ENCODE measurements at regions not wholly inside any gene's neighbourhood (a gene's known extent, or its start where the extent isn't known, plus 50 kb on each side); places are given as distances from the start of the nearest gene placed in this dataset.

- intact Hi-C loops (cut with micrococcal nuclease), result loop anchor here (5.0 kb wide), 2 partner anchors 1243 to 1967 kb away; no protein-coding TSS in a partner anchor
- H3K36me3 Mint-ChIP-seq (ENCODE audit: low read depth), result no peaks in the 10 kb centered on the region
- H3K4me3 Mint-ChIP-seq, result no peak overlapping the region
- H3K9me3 Mint-ChIP-seq, result no peaks in the 10 kb centered on the region
- no peak for DNase-seq
- no peak overlapping the region for H3K27ac Mint-ChIP-seq
- peaks cover 54% of the 10 kb centered on the region for H3K4me1 Mint-ChIP-seq (ENCODE audit: low read depth)
- peaks cover 31% of the 10 kb centered on the region for H3K27me3 Mint-ChIP-seq (ENCODE audit: low read depth)
- CTCF ChIA-PET, result interaction anchor here (1.1 kb wide), 1 partner anchor 12 kb away, joined by 3 read pairs; no protein-coding TSS in a partner anchor
These were observed 326.3 kb downstream of the MAF start for GRCh38 chr16:79274264-79274663.

GRCh38 chr16:79272141-79272577 is 328.4 kb downstream of the MAF start:
- peak overlapping the region; percentile 36 for H3K4me3 Mint-ChIP-seq
- CTCF ChIA-PET, result interaction anchor here (0.9 to 2.8 kb wide), 3 partner anchors 12 to 493 kb away, joined by 3 to 9 read pairs (median 4); no protein-coding TSS in a partner anchor
- no peaks in the 10 kb centered on the region for H3K36me3 Mint-ChIP-seq (ENCODE audit: low read depth)
- peak overlapping the region; percentile 63 for H3K27ac Mint-ChIP-seq
- intact Hi-C loops (cut with micrococcal nuclease), result loop anchor here (5.0 kb wide), 2 partner anchors 1245 to 1965 kb away; no protein-coding TSS in a partner anchor
- H3K27me3 Mint-ChIP-seq (ENCODE audit: low read depth), result peaks cover 28% of the 10 kb centered on the region
- DNase-seq, result peak; percentile 79
- no peaks in the 10 kb centered on the region for H3K9me3 Mint-ChIP-seq
- peaks cover 57% of the 10 kb centered on the region for H3K4me1 Mint-ChIP-seq (ENCODE audit: low read depth)

- Mint-ChIP-seq H3K27me3 (ENCODE audit: low read depth) (peaks cover 30% of the 10 kb centered on the region), H3K4me1 (ENCODE audit: low read depth) (peaks cover 63% of the 10 kb centered on the region), H3K9me3 (no peaks in the 10 kb centered on the region), H3K36me3 (ENCODE audit: low read depth) (no peaks in the 10 kb centered on the region), H3K27ac (peak overlapping the region; percentile 63), H3K4me3 (peak overlapping the region; percentile 36)
- CTCF ChIA-PET, result interaction anchor here (0.6 to 2.8 kb wide), 4 partner anchors 12 to 493 kb away, joined by 3 to 9 read pairs (median 4); no protein-coding TSS in a partner anchor
- intact Hi-C loops (cut with micrococcal nuclease), result loop anchor here (5.0 kb wide), 2 partner anchors 1246 to 1964 kb away; no protein-coding TSS in a partner anchor
- no peak for DNase-seq
These were observed 329.0 kb downstream of the MAF start for GRCh38 chr16:79271583-79271982.

- intact Hi-C loops (cut with micrococcal nuclease), result loop anchor here (5.0 kb wide), 2 partner anchors 1247 to 1963 kb away; no protein-coding TSS in a partner anchor
- Mint-ChIP-seq H3K27ac (peak overlapping the region; percentile 69), H3K4me1 (ENCODE audit: low read depth) (peaks cover 72% of the 10 kb centered on the region), H3K36me3 (ENCODE audit: low read depth) (no peaks in the 10 kb centered on the region), H3K27me3 (ENCODE audit: low read depth) (peaks cover 30% of the 10 kb centered on the region), H3K9me3 (no peaks in the 10 kb centered on the region), H3K4me3 (no peak overlapping the region)
- no peak for DNase-seq
- CTCF ChIA-PET, result interaction anchor here (0.6 to 2.8 kb wide), 5 partner anchors 9 to 497 kb away, joined by 3 to 14 read pairs (median 5); no protein-coding TSS in a partner anchor
These were observed 330.5 kb downstream of the MAF start for GRCh38 chr16:79270011-79270410.

GRCh38 chr16:79269211-79269863 is 331.2 kb downstream of the MAF start:
- peak; percentile 90 for DNase-seq
- Mint-ChIP-seq H3K9me3 (no peaks in the 10 kb centered on the region), H3K4me3 (peak overlapping the region; percentile 30), H3K27ac (peak overlapping the region; percentile 89), H3K36me3 (ENCODE audit: low read depth) (no peaks in the 10 kb centered on the region), H3K4me1 (ENCODE audit: low read depth) (peaks cover 78% of the 10 kb centered on the region), H3K27me3 (ENCODE audit: low read depth) (peaks cover 29% of the 10 kb centered on the region)
- intact Hi-C loops (cut with micrococcal nuclease), result loop anchor here (1.0 to 10.0 kb wide), 15 partner anchors 9 to 1735 kb away; partner anchors contain the start of genes CENPN and CMC2
- CTCF ChIA-PET, result interaction anchor here (1.2 to 2.3 kb wide), 3 partner anchors 10 to 179 kb away, joined by 3 to 14 read pairs (median 5); no protein-coding TSS in a partner anchor

GRCh38 chr16:79267781-79268180 is 332.8 kb downstream of the MAF start:
- peaks cover 82% of the 10 kb centered on the region for H3K4me1 Mint-ChIP-seq (ENCODE audit: low read depth)
- peak overlapping the region; percentile 89 for H3K27ac Mint-ChIP-seq
- DNase-seq, result peak; percentile 73
- peak overlapping the region; percentile 1 for H3K4me3 Mint-ChIP-seq
- peaks cover 27% of the 10 kb centered on the region for H3K27me3 Mint-ChIP-seq (ENCODE audit: low read depth)
- CTCF ChIA-PET, result interaction anchor here (0.5 to 1.2 kb wide), 3 partner anchors 19 to 333 kb away, joined by 3 read pairs; partner anchors contain the start of gene MAF
- intact Hi-C loops (cut with micrococcal nuclease), result loop anchor here (2.0 to 10.0 kb wide), 7 partner anchors 145 to 1737 kb away; partner anchors contain the start of genes CENPN and CMC2
- H3K36me3 Mint-ChIP-seq (ENCODE audit: low read depth), result no peaks in the 10 kb centered on the region
- H3K9me3 Mint-ChIP-seq, result no peaks in the 10 kb centered on the region

GRCh38 chr16:79267146-79267545 is 333.4 kb downstream of the MAF start:
- Mint-ChIP-seq H3K4me3 (no peak overlapping the region), H3K27ac (peak overlapping the region; percentile 89), H3K27me3 (ENCODE audit: low read depth) (peaks cover 26% of the 10 kb centered on the region), H3K36me3 (ENCODE audit: low read depth) (no peaks in the 10 kb centered on the region), H3K4me1 (ENCODE audit: low read depth) (peaks cover 78% of the 10 kb centered on the region), H3K9me3 (no peaks in the 10 kb centered on the region)
- intact Hi-C loops (cut with micrococcal nuclease), result loop anchor here (5.0 to 10.0 kb wide), 4 partner anchors 145 to 1738 kb away; partner anchors contain the start of genes CENPN and CMC2
- no peak for DNase-seq
- CTCF ChIA-PET, result interaction anchor here (0.5 to 1.2 kb wide), 3 partner anchors 20 to 766 kb away, joined by 3 read pairs; no protein-coding TSS in a partner anchor

- Mint-ChIP-seq H3K4me1 (ENCODE audit: low read depth) (peaks cover 66% of the 10 kb centered on the region), H3K9me3 (no peaks in the 10 kb centered on the region)
- intact Hi-C loops (cut with micrococcal nuclease), result loop anchor here (5.0 to 10.0 kb wide), 4 partner anchors 147 to 1739 kb away; partner anchors contain the start of genes CENPN and CMC2
These were observed 334.8 kb downstream of the MAF start for GRCh38 chr16:79265701-79266100.

GRCh38 chr16:79265196-79265595 is 335.3 kb downstream of the MAF start:
- Mint-ChIP-seq H3K27me3 (ENCODE audit: low read depth) (peaks cover 27% of the 10 kb centered on the region), H3K4me1 (ENCODE audit: low read depth) (peaks cover 61% of the 10 kb centered on the region), H3K36me3 (ENCODE audit: low read depth) (no peaks in the 10 kb centered on the region), H3K4me3 (no peak overlapping the region), H3K9me3 (no peaks in the 10 kb centered on the region), H3K27ac (no peak overlapping the region)
- CTCF ChIA-PET, result interaction anchor here (0.7 kb wide), 1 partner anchor 22 kb away, joined by 4 read pairs; no protein-coding TSS in a partner anchor
- intact Hi-C loops (cut with micrococcal nuclease), result loop anchor here (5.0 to 10.0 kb wide), 4 partner anchors 147 to 1740 kb away; partner anchors contain the start of genes CENPN and CMC2
- no peak for DNase-seq

More at GRCh38 chr16:79265701-79266100, 334.8 kb downstream of the MAF start:
- CTCF ChIA-PET, result no interaction called here
- Mint-ChIP-seq H3K4me3 (no peak overlapping the region), H3K27ac (no peak overlapping the region), H3K27me3 (ENCODE audit: low read depth) (peaks cover 26% of the 10 kb centered on the region), H3K36me3 (ENCODE audit: low read depth) (no peaks in the 10 kb centered on the region)
- peak; percentile 26 for DNase-seq

- Mint-ChIP-seq H3K27me3 (ENCODE audit: low read depth) (peaks cover 27% of the 10 kb centered on the region), H3K36me3 (ENCODE audit: low read depth) (no peaks in the 10 kb centered on the region), H3K27ac (no peak overlapping the region), H3K4me1 (ENCODE audit: low read depth) (peaks cover 53% of the 10 kb centered on the region), H3K9me3 (no peaks in the 10 kb centered on the region), H3K4me3 (no peak overlapping the region)
- intact Hi-C loops (cut with micrococcal nuclease), result loop anchor here (5.0 to 10.0 kb wide), 4 partner anchors 148 to 1740 kb away; partner anchors contain the start of genes CENPN and CMC2
- CTCF ChIA-PET, result interaction anchor here (0.7 kb wide), 1 partner anchor 23 kb away, joined by 4 read pairs; no protein-coding TSS in a partner anchor
- no peak for DNase-seq
These were observed 336.1 kb downstream of the MAF start for GRCh38 chr16:79264237-79265109.

- Mint-ChIP-seq H3K27me3 (ENCODE audit: low read depth) (peaks cover 27% of the 10 kb centered on the region), H3K4me1 (ENCODE audit: low read depth) (peaks cover 43% of the 10 kb centered on the region), H3K27ac (no peak overlapping the region), H3K9me3 (no peaks in the 10 kb centered on the region), H3K4me3 (no peak overlapping the region), H3K36me3 (ENCODE audit: low read depth) (no peaks in the 10 kb centered on the region)
- intact Hi-C loops (cut with micrococcal nuclease), result loop anchor here (10.0 kb wide), 1 partner anchor 1741 kb away; the partner anchor contains the start of genes CENPN and CMC2
- DNase-seq, result no peak
- CTCF ChIA-PET, result interaction anchor here (0.6 to 1.4 kb wide), 2 partner anchors 11 to 339 kb away, joined by 3 to 4 read pairs; no protein-coding TSS in a partner anchor
These were observed 337.1 kb downstream of the MAF start for GRCh38 chr16:79263425-79263824.

All from activated naive CD4-positive, alpha-beta T cell treated with anti-CD3 and anti-CD28 coated beads for 36 hours (primary cell).